ENCODE measurements at regions not wholly inside any gene's neighbourhood (a gene's known extent, or its start where the extent isn't known, plus 50 kb on each side); places are given as distances from the start of the nearest gene placed in this dataset.

DNA sequence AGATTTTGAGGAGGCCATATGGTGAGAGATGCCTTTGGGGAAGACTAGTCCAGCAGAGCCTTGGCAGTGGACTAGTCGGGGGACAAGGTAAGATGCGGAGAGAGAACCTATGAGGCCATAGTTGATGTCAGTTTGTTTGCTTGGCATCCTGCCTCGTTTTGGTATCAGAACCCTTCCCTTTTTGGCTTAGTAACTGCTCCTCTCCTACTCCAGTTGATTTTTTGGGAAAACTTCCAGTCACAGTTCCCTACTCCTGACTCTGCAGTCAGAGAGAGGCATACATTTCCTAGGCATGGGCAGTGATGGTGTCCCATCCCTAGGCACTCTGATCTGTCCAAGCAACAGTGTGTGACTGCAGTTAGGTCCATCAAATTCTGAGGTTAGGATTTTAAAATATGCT is 398.3 kb downstream of the AEBP2 start:
- no peak for TF ChIP-seq POLR2A (IDR thresholded peaks at IDR 0.05)
- TF ChIP-seq POLR2AphosphoS5 (IDR thresholded peaks at IDR 0.05) = no peak
- TF ChIP-seq EP300 (IDR thresholded peaks at IDR 0.05) = no peak
- TF ChIP-seq, protein P1, sequence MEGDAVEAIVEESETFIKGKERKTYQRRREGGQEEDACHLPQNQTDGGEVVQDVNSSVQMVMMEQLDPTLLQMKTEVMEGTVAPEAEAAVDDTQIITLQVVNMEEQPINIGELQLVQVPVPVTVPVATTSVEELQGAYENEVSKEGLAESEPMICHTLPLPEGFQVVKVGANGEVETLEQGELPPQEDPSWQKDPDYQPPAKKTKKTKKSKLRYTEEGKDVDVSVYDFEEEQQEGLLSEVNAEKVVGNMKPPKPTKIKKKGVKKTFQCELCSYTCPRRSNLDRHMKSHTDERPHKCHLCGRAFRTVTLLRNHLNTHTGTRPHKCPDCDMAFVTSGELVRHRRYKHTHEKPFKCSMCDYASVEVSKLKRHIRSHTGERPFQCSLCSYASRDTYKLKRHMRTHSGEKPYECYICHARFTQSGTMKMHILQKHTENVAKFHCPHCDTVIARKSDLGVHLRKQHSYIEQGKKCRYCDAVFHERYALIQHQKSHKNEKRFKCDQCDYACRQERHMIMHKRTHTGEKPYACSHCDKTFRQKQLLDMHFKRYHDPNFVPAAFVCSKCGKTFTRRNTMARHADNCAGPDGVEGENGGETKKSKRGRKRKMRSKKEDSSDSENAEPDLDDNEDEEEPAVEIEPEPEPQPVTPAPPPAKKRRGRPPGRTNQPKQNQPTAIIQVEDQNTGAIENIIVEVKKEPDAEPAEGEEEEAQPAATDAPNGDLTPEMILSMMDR (IDR thresholded peaks at IDR 0.05) = no peak

Measured in suprapubic skin (tissue), 4 donors.